Right atrium auricular region (tissue), 2 donors: ENCODE measurements at regions not wholly inside any gene's neighbourhood (a gene's known extent, or its start where the extent isn't known, plus 50 kb on each side); places are given as distances from the start of the nearest gene placed in this dataset.

Source experiments
- DNase-seq: peaks from one replicate; pipeline ENCODE4 v3.0.0-alpha.2; 2019; ENCODE audit warnings: low spot score
- H3K27ac ChIP-seq, 2 donors: fragments of 200-600 bp; sonication (generic); 1 replicate in 1 of 2; 2 replicates in 1 of 2; pipeline ENCODE4 v1.5.1; 2016 to 2019
- H3K27me3 ChIP-seq, 2 donors: fragments of 200-600 bp; sonication (generic); one replicate each; pipeline versions ENCODE4 v1.5.1 to v1.6.0; 2017 to 2019
- H3K36me3 ChIP-seq: fragments of 200-600 bp; sonication (generic); one replicate; pipeline ENCODE4 v1.5.1; 2016
- H3K4me1 ChIP-seq, 2 donors: fragments of 200-600 bp; sonication (generic); one replicate each; pipeline versions ENCODE4 v1.5.1 to v1.6.0; 2017 to 2019
- H3K4me3 ChIP-seq, 2 donors: fragments of 200-600 bp; sonication (generic); 1 replicate in 1 of 2; 2 replicates in 1 of 2; pipeline ENCODE4 v1.5.1; 2017 to 2019; ENCODE audit warnings: mild to moderate bottlenecking in 1 of 2, moderate library complexity in 1 of 2
- H3K9me3 ChIP-seq, 2 donors: fragments of 200-600 bp; sonication (generic); one replicate each; pipeline ENCODE4 v1.5.1; 2019
- TF ChIP-seq, protein P1 (sequence below), 2 donors: fragments of 200-600 bp; sonication (generic); IDR thresholded peaks; one replicate each; pipeline ENCODE4 v1.5.1; 2019; ENCODE audit warnings: antibody characterized with exemption in 2 of 2

GRCh38 chr15:81495780-81496467 lies 121.9 kb upstream of the TMC3 start:
- DNase-seq: no peak
- Histone ChIP-seq H3K9me3 (no peaks in the 10 kb centered on the region), H3K27ac (no peak overlapping the region), H3K36me3 (no peaks in the 10 kb centered on the region), H3K4me3 (no peak overlapping the region), H3K27me3 (no peaks in the 10 kb centered on the region), H3K4me1 (peaks cover 0 to 8% of the 10 kb centered on the region in 2 donors)
- TF ChIP-seq, protein P1, sequence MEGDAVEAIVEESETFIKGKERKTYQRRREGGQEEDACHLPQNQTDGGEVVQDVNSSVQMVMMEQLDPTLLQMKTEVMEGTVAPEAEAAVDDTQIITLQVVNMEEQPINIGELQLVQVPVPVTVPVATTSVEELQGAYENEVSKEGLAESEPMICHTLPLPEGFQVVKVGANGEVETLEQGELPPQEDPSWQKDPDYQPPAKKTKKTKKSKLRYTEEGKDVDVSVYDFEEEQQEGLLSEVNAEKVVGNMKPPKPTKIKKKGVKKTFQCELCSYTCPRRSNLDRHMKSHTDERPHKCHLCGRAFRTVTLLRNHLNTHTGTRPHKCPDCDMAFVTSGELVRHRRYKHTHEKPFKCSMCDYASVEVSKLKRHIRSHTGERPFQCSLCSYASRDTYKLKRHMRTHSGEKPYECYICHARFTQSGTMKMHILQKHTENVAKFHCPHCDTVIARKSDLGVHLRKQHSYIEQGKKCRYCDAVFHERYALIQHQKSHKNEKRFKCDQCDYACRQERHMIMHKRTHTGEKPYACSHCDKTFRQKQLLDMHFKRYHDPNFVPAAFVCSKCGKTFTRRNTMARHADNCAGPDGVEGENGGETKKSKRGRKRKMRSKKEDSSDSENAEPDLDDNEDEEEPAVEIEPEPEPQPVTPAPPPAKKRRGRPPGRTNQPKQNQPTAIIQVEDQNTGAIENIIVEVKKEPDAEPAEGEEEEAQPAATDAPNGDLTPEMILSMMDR (IDR thresholded peaks at IDR 0.05): no peak

DNA sequence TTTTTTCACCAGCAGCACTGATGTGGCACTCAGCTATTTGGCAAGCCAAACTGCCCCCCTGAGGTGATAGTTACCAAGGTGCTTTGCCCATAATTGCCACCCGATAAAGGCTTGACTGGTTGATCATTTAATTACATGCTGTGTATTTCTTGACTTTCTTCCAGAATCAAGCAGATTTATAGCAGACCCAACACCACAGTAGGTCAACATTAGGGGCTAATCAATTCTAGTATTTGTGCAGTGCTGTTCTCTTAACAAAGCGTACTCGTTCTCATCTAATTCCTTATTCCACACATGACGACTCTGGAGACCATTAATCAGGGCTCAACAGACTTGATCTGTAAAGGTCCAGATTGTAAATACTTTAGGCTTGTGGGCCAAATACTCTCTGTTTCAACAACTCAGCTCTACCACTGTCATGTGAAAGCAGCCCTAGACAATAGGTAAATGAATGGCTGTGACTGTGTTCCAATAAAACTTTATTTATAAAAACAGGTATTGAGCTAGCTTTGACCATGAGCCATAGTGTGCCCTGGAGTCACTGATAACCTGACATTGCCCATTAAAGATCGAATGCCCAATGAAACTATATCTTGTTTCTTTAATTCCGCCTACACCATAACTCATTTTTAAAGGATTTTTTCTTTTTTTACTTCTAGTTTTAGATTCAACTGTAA lies 119.1 kb upstream of the TMC3 start:
- Histone ChIP-seq H3K27ac (no peak overlapping the region), H3K9me3 (no peaks in the 10 kb centered on the region), H3K4me1 (peaks cover 0 to 8% of the 10 kb centered on the region in 2 donors), H3K36me3 (no peaks in the 10 kb centered on the region), H3K4me3 (no peak overlapping the region), H3K27me3 (no peaks in the 10 kb centered on the region)
- TF ChIP-seq, protein P1 (IDR thresholded peaks at IDR 0.05): no peak
- no peak for DNase-seq

- TF ChIP-seq, protein P1 (IDR thresholded peaks at IDR 0.05): no peak
- Histone ChIP-seq H3K4me1 (peaks cover 0 to 8% of the 10 kb centered on the region in 2 donors), H3K36me3 (no peaks in the 10 kb centered on the region), H3K27me3 (no peaks in the 10 kb centered on the region), H3K9me3 (no peaks in the 10 kb centered on the region), H3K27ac (no peak overlapping the region), H3K4me3 (no peak overlapping the region)
- DNase-seq: no peak
Measured at GRCh38 chr15:81492331-81492968, 118.4 kb upstream of the TMC3 start.

DNA sequence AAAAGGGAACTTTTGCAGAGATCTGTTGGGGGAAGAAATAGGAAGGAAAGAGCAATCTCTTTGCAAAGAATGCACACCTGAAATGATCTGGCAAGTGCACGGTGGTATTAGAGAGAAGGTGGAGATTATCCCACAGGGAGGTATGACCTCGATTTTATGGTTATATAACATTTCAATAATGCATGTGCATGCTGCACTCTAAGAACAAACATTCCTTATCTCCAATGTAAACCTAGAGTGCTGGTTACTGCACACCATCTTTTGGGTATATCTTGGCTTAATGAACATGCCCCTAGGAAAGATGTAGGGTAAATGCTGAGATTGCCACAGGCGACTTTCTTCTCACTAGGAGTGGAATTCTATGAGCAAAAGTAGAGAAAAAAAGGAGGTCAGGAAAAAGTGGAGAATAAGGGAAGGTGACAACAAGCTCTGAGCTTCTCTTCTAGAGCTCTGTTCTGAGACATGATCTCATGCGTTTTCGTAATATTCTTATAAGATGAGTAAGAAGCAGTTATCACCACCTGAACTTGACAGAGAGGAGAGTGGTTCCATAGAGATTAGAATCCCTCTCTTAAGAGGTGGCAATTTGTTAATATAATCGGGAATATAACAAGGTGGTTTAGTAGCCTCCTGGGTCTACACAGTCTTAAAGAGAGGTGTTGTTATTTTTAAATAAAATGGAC lies 117.5 kb upstream of the TMC3 start:
- Histone ChIP-seq H3K36me3 (no peaks in the 10 kb centered on the region), H3K4me3 (no peak overlapping the region), H3K4me1 (peaks cover 0 to 8% of the 10 kb centered on the region in 2 donors), H3K27me3 (no peaks in the 10 kb centered on the region), H3K27ac (no peak overlapping the region), H3K9me3 (no peaks in the 10 kb centered on the region)
- TF ChIP-seq, protein P1 (IDR thresholded peaks at IDR 0.05): no peak
- DNase-seq: no peak

- Histone ChIP-seq H3K36me3 (no peaks in the 10 kb centered on the region), H3K4me1 (peaks cover 0 to under 1% of the 10 kb centered on the region in 2 donors), H3K9me3 (no peaks in the 10 kb centered on the region), H3K27me3 (no peaks in the 10 kb centered on the region), H3K4me3 (no peak overlapping the region), H3K27ac (no peak overlapping the region)
- DNase-seq: no peak
- TF ChIP-seq, protein P1 (IDR thresholded peaks at IDR 0.05): no peak
Measured at GRCh38 chr15:81485806-81486205, 111.8 kb upstream of the TMC3 start.
